ENCODE measurements at regions not wholly inside any gene's neighbourhood (a gene's known extent, or its start where the extent isn't known, plus 50 kb on each side); places are given as distances from the start of the nearest gene placed in this dataset.

- TF ChIP-seq TSHZ2 (CRISPR knock-in tag; IDR thresholded peaks at IDR 0.05) (no peak), ZFP30 (CRISPR knock-in tag; IDR thresholded peaks at IDR 0.05) (no peak)
These were observed 110.3 kb downstream of the OXSM start (continued) for GRCh38 chr3:25900161-25900560.

- no peak for ATAC-seq
- no peak for TF ChIP-seq RARB (CRISPR knock-in tag; IDR thresholded peaks at IDR 0.05)
- no peak for TF ChIP-seq ZFP30 (CRISPR knock-in tag; IDR thresholded peaks at IDR 0.05)
- TF ChIP-seq ISL1 (CRISPR knock-in tag; IDR thresholded peaks at IDR 0.05): no peak
- no peak for TF ChIP-seq BACH2 (CRISPR knock-in tag; IDR thresholded peaks at IDR 0.05; ENCODE audit: borderline replicate concordance)
- TF ChIP-seq ESRRG (CRISPR knock-in tag; IDR thresholded peaks at IDR 0.05): no peak
- no peak for TF ChIP-seq SNAI2 (CRISPR knock-in tag; IDR thresholded peaks at IDR 0.05)
- no peak for TF ChIP-seq CSRNP3 (CRISPR knock-in tag; IDR thresholded peaks at IDR 0.05)
- TF ChIP-seq OSR1 (CRISPR knock-in tag; IDR thresholded peaks at IDR 0.05): no peak
- TF ChIP-seq PATZ1 (CRISPR knock-in tag; IDR thresholded peaks at IDR 0.05; ENCODE audit: borderline replicate concordance): no peak
- no peak for TF ChIP-seq CREB5 (CRISPR knock-in tag; IDR thresholded peaks at IDR 0.05; ENCODE audit: low read depth)
These were observed 111.9 kb downstream of the OXSM start for GRCh38 chr3:25901796-25902195.

- ATAC-seq: no peak
- TF ChIP-seq ZNF8 (CRISPR knock-in tag; IDR thresholded peaks at IDR 0.05) (no peak), PPARA (CRISPR knock-in tag; IDR thresholded peaks at IDR 0.05; ENCODE audit: borderline replicate concordance) (no peak)
These were observed 112.7 kb downstream of the OXSM start for GRCh38 chr3:25902586-25902985.

- no peak for ATAC-seq
- TF ChIP-seq PPARA (CRISPR knock-in tag; IDR thresholded peaks at IDR 0.05; ENCODE audit: borderline replicate concordance) (no peak), ZC3H10 (CRISPR knock-in tag; IDR thresholded peaks at IDR 0.05) (no peak), ZNF565 (CRISPR knock-in tag; conservative IDR thresholded peaks at IDR 0.05; ENCODE audit: low read depth) (no peak), PATZ1 (CRISPR knock-in tag; IDR thresholded peaks at IDR 0.05; ENCODE audit: borderline replicate concordance) (no peak), SNAI2 (CRISPR knock-in tag; IDR thresholded peaks at IDR 0.05) (no peak), ISL1 (CRISPR knock-in tag; IDR thresholded peaks at IDR 0.05) (no peak), ZFP3 (CRISPR knock-in tag; IDR thresholded peaks at IDR 0.05) (no peak), GLIS3 (CRISPR knock-in tag; IDR thresholded peaks at IDR 0.05) (no peak), ESRRG (CRISPR knock-in tag; IDR thresholded peaks at IDR 0.05) (no peak), ZNF70 (CRISPR knock-in tag; IDR thresholded peaks at IDR 0.05) (no peak), TOX (CRISPR knock-in tag; IDR thresholded peaks at IDR 0.05; ENCODE audit: borderline replicate concordance) (no peak), TSHZ2 (CRISPR knock-in tag; IDR thresholded peaks at IDR 0.05) (no peak), POU6F1 (CRISPR knock-in tag; IDR thresholded peaks at IDR 0.05; ENCODE audit: borderline replicate concordance, low read depth) (no peak)
These were observed 113.7 kb downstream of the OXSM start for GRCh38 chr3:25903371-25904129.

Data from SK-N-SH treated with all-trans-retinoic acid at 6 μM for 48 hours (cell line).